ENCODE measurements at regions not wholly inside any gene's neighbourhood (a gene's known extent, or its start where the extent isn't known, plus 50 kb on each side); places are given as distances from the start of the nearest gene placed in this dataset.

GRCh38 chr20:22339946-22340345, 244.4 kb downstream of the FOXA2 start:
- Histone ChIP-seq H3K36me3 (no peaks in the 10 kb centered on the region), H3K4me3 (no peak overlapping the region), H3K27ac (no peak overlapping the region), H3K4me1 (no peaks in the 10 kb centered on the region), H3K9me3 (no peaks in the 10 kb centered on the region), H3K27me3 (no peaks in the 10 kb centered on the region)
- no peak for DNase-seq
- ATAC-seq (ENCODE audit: low FRiP score in 2 of 2), result no peak
- no peak for TF ChIP-seq EP300 (IDR thresholded peaks at IDR 0.05)
- no peak for TF ChIP-seq POLR2A (IDR thresholded peaks at IDR 0.05)
- TF ChIP-seq CTCF (IDR thresholded peaks at IDR 0.05), result no peak
- no peak for TF ChIP-seq POLR2AphosphoS5 (IDR thresholded peaks at IDR 0.05)
- WGBS, 2 donors, result 33 to 45% methylated on average over 5 of the region's 5 CpGs

- WGBS, 2 donors, result 26 to 28% methylated on average over 12 of the region's 12 CpGs
- DNase-seq (no peak), ATAC-seq (ENCODE audit: low FRiP score in 2 of 2) (peak; percentile 67 to 82)
- H3K9me3 ChIP-seq, result no peaks in the 10 kb centered on the region
- H3K27ac ChIP-seq, result no peak overlapping the region
- no peaks in the 10 kb centered on the region for H3K36me3 ChIP-seq
- TF ChIP-seq POLR2AphosphoS5 (IDR thresholded peaks at IDR 0.05) (no peak), POLR2A (IDR thresholded peaks at IDR 0.05) (no peak), CTCF (IDR thresholded peaks at IDR 0.05) (peak; percentile 36 to 85 (median 72)), EP300 (IDR thresholded peaks at IDR 0.05) (no peak)
- no peaks in the 10 kb centered on the region for H3K27me3 ChIP-seq
- no peak overlapping the region for H3K4me3 ChIP-seq
- no peaks in the 10 kb centered on the region for H3K4me1 ChIP-seq
Observed at GRCh38 chr20:22339091-22339881, 245.1 kb downstream of the FOXA2 start.

- Histone ChIP-seq H3K27me3 (no peaks in the 10 kb centered on the region), H3K4me3 (no peak overlapping the region), H3K27ac (no peak overlapping the region), H3K9me3 (no peaks in the 10 kb centered on the region), H3K4me1 (no peaks in the 10 kb centered on the region), H3K36me3 (no peaks in the 10 kb centered on the region)
- DNase-seq, result no peak
- WGBS, 2 donors, result 52 to 57% methylated on average over 6 of the region's 6 CpGs
- no peak for TF ChIP-seq EP300 (IDR thresholded peaks at IDR 0.05)
- TF ChIP-seq POLR2A (IDR thresholded peaks at IDR 0.05), result no peak
- TF ChIP-seq POLR2AphosphoS5 (IDR thresholded peaks at IDR 0.05), result no peak
- no peak for TF ChIP-seq CTCF (IDR thresholded peaks at IDR 0.05)
- no peak for ATAC-seq (ENCODE audit: low FRiP score in 2 of 2)
Observed at GRCh38 chr20:22338140-22338708, 246.1 kb downstream of the FOXA2 start.

GRCh38 chr20:22335210-22335609, 249.2 kb downstream of the FOXA2 start:
- DNase-seq (no peak), ATAC-seq (ENCODE audit: low FRiP score in 2 of 2) (no peak)
- Histone ChIP-seq H3K36me3 (no peaks in the 10 kb centered on the region), H3K4me3 (no peak overlapping the region), H3K27me3 (no peaks in the 10 kb centered on the region), H3K9me3 (no peaks in the 10 kb centered on the region), H3K4me1 (no peaks in the 10 kb centered on the region), H3K27ac (no peak overlapping the region)
- no peak for TF ChIP-seq POLR2AphosphoS5 (IDR thresholded peaks at IDR 0.05)
- no peak for TF ChIP-seq EP300 (IDR thresholded peaks at IDR 0.05)
- TF ChIP-seq POLR2A (IDR thresholded peaks at IDR 0.05), result no peak
- TF ChIP-seq CTCF (IDR thresholded peaks at IDR 0.05), result no peak
- 72 to 74% methylated on average over 4 of the region's 4 CpGs for WGBS, 2 donors

Measured in upper lobe of left lung (tissue), 6 donors.